ENCODE measurements at regions not wholly inside any gene's neighbourhood (a gene's known extent, or its start where the extent isn't known, plus 50 kb on each side); places are given as distances from the start of the nearest gene placed in this dataset.
A peak's percentile ranks its signal among the peaks of the same experiment; 100 is the strongest.

- Mint-ChIP-seq H3K9me3 (no peaks in the 10 kb centered on the region), H3K4me1 (no peaks in the 10 kb centered on the region), H3K36me3 (ENCODE audit: low read depth) (no peaks in the 10 kb centered on the region), H3K4me3 (no peak overlapping the region), H3K27me3 (ENCODE audit: low read depth) (no peaks in the 10 kb centered on the region), H3K27ac (no peak overlapping the region)
- TF ChIP-seq CTCF (IDR thresholded peaks at IDR 0.05; ENCODE audit: unreplicated experiment in 3 of 3), result no peak
Measured at GRCh38 chr12:60137513-60137912, 541.7 kb downstream of the SLC16A7 start.

- Mint-ChIP-seq H3K9me3 (no peaks in the 10 kb centered on the region), H3K27me3 (ENCODE audit: low read depth) (no peaks in the 10 kb centered on the region), H3K36me3 (ENCODE audit: low read depth) (no peaks in the 10 kb centered on the region), H3K27ac (no peak overlapping the region), H3K4me3 (no peak overlapping the region), H3K4me1 (no peaks in the 10 kb centered on the region)
- no peak for TF ChIP-seq CTCF (IDR thresholded peaks at IDR 0.05; ENCODE audit: unreplicated experiment in 3 of 3)
Measured at GRCh38 chr12:60138526-60138925, 542.7 kb downstream of the SLC16A7 start.

- TF ChIP-seq CTCF (IDR thresholded peaks at IDR 0.05; ENCODE audit: unreplicated experiment in 3 of 3), result no peak
- H3K9me3 Mint-ChIP-seq, result no peaks in the 10 kb centered on the region
- H3K4me3 Mint-ChIP-seq, result no peak overlapping the region
- no peaks in the 10 kb centered on the region for H3K27me3 Mint-ChIP-seq (ENCODE audit: low read depth)
- H3K4me1 Mint-ChIP-seq, result no peaks in the 10 kb centered on the region
- H3K27ac Mint-ChIP-seq, result no peak overlapping the region
- H3K36me3 Mint-ChIP-seq (ENCODE audit: low read depth), result no peaks in the 10 kb centered on the region
Measured at GRCh38 chr12:60144395-60144794, 548.6 kb downstream of the SLC16A7 start.

GRCh38 chr12:60148109-60148508 is 552.3 kb downstream of the SLC16A7 start:
- Mint-ChIP-seq H3K9me3 (no peaks in the 10 kb centered on the region), H3K36me3 (ENCODE audit: low read depth) (no peaks in the 10 kb centered on the region), H3K27ac (no peak overlapping the region), H3K4me1 (no peaks in the 10 kb centered on the region), H3K4me3 (no peak overlapping the region), H3K27me3 (ENCODE audit: low read depth) (no peaks in the 10 kb centered on the region)
- no peak for TF ChIP-seq CTCF (IDR thresholded peaks at IDR 0.05; ENCODE audit: unreplicated experiment in 3 of 3)

- H3K27me3 Mint-ChIP-seq (ENCODE audit: low read depth), result no peaks in the 10 kb centered on the region
- no peaks in the 10 kb centered on the region for H3K9me3 Mint-ChIP-seq
- no peak overlapping the region for H3K27ac Mint-ChIP-seq
- H3K4me1 Mint-ChIP-seq, result no peaks in the 10 kb centered on the region
- H3K36me3 Mint-ChIP-seq (ENCODE audit: low read depth), result no peaks in the 10 kb centered on the region
- no peak overlapping the region for H3K4me3 Mint-ChIP-seq
- TF ChIP-seq CTCF (IDR thresholded peaks at IDR 0.05; ENCODE audit: unreplicated experiment in 3 of 3), result no peak
Measured at GRCh38 chr12:60148831-60149230, 553.0 kb downstream of the SLC16A7 start.

GRCh38 chr12:60152756-60153155 is 556.9 kb downstream of the SLC16A7 start:
- no peaks in the 10 kb centered on the region for H3K27me3 Mint-ChIP-seq (ENCODE audit: low read depth)

More at GRCh38 chr12:60152756-60153155, 556.9 kb downstream of the SLC16A7 start:
- Mint-ChIP-seq H3K27ac (peak overlapping the region in 1 of 3 experiments; percentile 19), H3K4me3 (no peak overlapping the region), H3K36me3 (ENCODE audit: low read depth) (no peaks in the 10 kb centered on the region), H3K4me1 (no peaks in the 10 kb centered on the region), H3K9me3 (no peaks in the 10 kb centered on the region)
- TF ChIP-seq CTCF (IDR thresholded peaks at IDR 0.05; ENCODE audit: unreplicated experiment in 3 of 3), result no peak

Measured in nephron (organoid).